ENCODE measurements at regions not wholly inside any gene's neighbourhood (a gene's known extent, or its start where the extent isn't known, plus 50 kb on each side); places are given as distances from the start of the nearest gene placed in this dataset.
"Not testable (repeated sequence)": the region's sequence is repeated elsewhere in the genome, so short reads cannot be mapped to it uniquely, and the experiment has no call there.

GRCh38 chr2:21332993-21333625 is 209.3 kb downstream of the TDRD15 start:
- DNase-seq (ENCODE audit: low read depth, low spot score): no peak

- DNase-seq (ENCODE audit: low read depth, low spot score): no peak
These were observed 209.9 kb downstream of the TDRD15 start for GRCh38 chr2:21333684-21334083.

DNA sequence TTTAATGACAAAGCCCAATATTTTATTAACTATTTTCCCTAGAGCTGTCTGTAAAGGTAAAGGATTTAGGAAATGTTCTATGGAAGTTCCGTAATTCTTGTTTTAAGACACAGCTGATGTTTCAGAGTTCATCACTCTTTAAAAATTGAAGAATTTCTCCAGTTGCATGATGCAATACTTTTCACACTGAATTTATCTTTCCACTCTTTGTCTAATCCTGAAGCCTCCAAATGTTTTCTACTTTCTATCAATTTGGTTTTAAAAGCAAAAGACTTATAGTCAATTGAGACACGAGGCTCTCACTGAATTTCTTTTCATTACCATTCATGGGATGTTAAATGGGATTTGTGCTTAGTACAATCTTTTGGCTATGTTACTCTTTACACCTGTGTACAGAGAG is 223.2 kb downstream of the TDRD15 start:
- DNase-seq (ENCODE audit: low read depth, low spot score): no peak

GRCh38 chr2:21353879-21354679 is 230.3 kb downstream of the TDRD15 start:
- no peak for DNase-seq (ENCODE audit: low read depth, low spot score)

DNA sequence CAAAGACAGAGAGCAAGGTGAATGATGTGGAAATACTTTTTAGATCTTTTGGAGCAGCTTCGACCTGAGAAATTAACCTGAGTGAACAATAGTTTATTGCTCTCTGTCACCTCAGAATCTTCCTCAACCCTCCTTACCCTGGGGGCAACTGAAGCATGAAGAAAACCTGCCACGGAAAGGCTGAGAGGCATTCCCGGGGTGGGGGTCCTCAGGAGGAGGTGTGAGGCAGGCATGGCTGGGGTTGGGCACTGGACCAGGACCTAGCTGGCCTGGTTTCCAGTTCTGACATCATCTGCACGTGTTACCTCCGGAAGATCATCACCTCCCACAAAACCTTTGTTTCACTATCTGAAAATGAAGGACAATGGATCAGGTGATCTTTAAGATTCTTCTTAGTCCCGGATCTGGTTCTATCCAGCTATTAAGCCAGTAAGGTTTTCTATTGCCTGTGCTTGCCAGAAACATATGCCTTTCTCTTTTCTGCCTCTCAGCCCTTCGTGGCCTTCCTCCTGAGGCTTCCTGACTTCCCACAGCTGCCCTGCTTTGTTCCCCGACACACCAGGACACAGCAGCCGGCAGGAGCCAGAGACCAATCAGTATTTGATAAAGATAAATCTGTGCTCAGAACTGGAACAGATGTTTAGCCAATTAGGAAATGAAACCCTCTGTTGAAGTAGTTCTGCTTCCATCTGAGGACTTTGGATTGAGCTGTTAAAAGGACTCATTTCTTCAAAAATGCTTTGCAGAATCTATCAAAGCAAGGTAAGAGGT is 232.5 kb downstream of the TDRD15 start:
- peak; percentile 9 for DNase-seq (ENCODE audit: low read depth, low spot score)

GRCh38 chr2:21356857-21357255 is 233.1 kb downstream of the TDRD15 start:
- no peak for DNase-seq (ENCODE audit: low read depth, low spot score)

- DNase-seq (ENCODE audit: low read depth, low spot score): no peak
These were observed 235.2 kb downstream of the TDRD15 start for GRCh38 chr2:21358976-21359375.

DNA sequence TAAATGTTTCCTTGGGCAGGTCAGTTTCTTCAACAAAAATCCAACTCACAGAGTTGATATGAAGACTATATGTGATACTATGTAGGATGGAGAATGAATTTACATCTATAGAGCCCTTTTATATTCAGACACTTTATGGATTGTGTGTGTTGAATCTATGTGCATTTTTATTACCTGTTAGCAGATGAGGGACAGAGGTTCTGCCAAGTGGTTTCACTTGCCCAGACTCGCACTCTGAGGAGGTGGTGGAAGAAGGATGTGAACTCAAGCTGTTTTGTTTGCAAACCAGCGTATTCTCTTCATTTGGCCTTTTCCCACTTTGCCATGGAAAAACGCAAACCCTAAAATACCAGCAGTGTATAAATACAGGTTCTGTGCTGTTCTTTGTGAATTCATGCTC is 237.6 kb downstream of the TDRD15 start:
- no peak for DNase-seq (ENCODE audit: low read depth, low spot score)

DNA sequence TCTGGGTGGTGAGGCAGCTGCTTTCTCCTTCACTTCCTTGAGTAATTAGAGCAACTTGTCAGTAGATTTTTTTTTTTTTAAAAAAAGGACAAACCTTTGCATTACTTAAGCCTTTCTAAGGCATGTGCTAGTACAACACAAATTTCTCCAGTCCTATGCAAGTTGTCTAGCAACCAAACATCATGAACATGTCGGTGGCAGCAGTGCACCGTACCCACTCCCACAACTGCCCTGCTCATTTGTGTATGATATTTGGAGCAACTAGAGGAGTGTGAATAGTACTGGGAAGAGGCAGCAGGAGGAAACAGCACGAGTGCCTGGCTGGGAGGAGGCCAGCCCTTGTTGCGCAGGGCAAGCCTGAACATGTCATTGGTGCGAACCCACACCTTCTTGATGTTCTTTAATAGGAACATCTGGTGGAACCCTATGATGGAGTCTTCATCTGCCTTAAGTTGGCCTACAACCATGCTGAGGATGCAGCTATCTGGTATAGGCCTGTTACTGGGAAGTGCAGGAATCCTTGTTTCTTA is 238.3 kb downstream of the TDRD15 start:
- DNase-seq (ENCODE audit: low read depth, low spot score): no peak

- DNase-seq (ENCODE audit: low read depth, low spot score): no peak
These were observed 239.6 kb downstream of the TDRD15 start for GRCh38 chr2:21363364-21363763.

DNA sequence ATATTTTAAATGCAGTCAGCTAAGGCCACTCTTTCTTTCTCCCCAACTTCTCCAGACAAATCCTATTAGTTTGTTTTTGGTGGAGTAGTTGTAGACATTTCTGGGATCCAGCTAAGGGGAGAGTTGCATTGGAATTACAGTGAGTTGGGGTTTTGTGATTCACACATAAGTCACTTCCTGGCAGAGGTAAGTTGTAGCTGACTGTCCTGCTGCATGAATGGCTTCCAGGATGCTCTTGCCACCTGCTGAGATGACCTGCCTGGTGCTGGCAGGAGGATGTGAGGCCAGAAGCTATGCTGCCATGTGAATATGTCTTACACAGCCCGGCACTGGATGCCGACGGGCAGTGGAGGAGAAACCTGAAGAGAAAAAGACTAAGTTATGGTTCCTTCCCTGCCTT is 243.7 kb downstream of the TDRD15 start:
- DNase-seq (ENCODE audit: low read depth, low spot score): no peak

DNA sequence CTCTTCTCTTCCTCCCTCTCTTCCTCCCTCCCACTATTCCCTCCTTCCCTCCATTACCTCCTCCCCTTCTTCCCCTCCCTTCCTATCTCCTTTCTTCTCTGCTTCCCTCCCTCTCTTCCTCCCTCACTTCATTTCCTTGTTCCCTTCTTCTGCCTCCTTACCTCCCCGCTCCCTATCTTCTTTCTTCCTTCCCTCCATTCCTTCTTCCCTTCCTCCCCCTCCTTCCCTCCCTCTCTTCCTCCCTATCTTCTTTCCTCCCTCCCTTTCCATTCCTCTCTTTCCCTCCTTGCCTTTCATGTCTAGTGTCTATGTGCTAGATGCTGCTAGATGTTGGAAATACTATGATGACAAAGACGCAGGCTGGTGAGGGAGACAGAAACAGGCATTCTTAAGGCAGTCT is 246.0 kb downstream of the TDRD15 start:
- DNase-seq (ENCODE audit: low read depth, low spot score): no peak

- DNase-seq (ENCODE audit: low read depth, low spot score): no peak
These were observed 247.8 kb downstream of the TDRD15 start for GRCh38 chr2:21371499-21372003.

- peak; percentile 39 for DNase-seq (ENCODE audit: low read depth, low spot score)
These were observed 248.9 kb downstream of the TDRD15 start for GRCh38 chr2:21372654-21373053.

DNA sequence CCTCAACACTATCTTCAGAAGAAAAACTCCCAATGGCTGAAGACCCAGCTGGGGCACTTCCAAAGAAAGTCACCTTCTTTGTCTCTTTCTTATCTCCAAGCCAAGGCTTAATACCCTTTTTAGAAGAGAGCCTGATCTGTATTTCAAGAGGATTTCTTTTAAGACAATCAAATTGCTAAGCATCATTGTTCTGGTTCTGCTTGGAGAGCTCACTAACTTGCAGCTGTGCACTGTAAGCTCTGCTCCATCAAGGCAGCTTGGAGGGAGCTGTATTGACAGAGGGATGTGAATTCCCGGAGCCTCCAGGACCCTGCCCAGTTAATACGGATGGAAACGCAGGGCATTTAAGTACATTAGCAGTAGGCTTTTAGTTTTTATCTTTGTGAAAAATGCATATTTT is 253.1 kb downstream of the TDRD15 start:
- DNase-seq (ENCODE audit: low read depth, low spot score): no peak

GRCh38 chr2:21379140-21379539 is 255.4 kb downstream of the TDRD15 start:
- no peak for DNase-seq (ENCODE audit: low read depth, low spot score)

DNA sequence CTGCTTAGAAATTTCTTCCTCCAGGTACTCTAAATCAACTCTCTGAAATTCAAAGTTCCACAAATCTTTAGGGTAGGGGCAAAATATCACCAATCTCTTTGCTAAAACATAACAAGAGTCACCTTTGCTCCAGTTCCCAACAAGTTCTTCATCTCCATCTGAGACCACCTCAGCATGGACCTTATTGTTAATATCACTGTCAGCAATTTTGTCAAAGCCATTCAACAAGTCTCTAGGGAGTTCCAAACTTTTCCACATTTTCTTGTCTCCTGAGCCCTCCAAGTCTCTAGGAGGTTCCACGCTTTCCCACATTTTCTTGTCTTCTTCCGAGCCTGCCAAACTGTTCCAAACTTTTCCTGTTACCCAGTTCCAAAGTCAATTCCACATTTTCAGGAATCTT is 255.9 kb downstream of the TDRD15 start:
- DNase-seq (ENCODE audit: low read depth, low spot score): not testable (repeated sequence)

- DNase-seq (ENCODE audit: low read depth, low spot score): no peak
These were observed 257.7 kb downstream of the TDRD15 start for GRCh38 chr2:21381421-21381820.

GRCh38 chr2:21382701-21383520 is 259.1 kb downstream of the TDRD15 start:
- no peak for DNase-seq (ENCODE audit: low read depth, low spot score)

DNA sequence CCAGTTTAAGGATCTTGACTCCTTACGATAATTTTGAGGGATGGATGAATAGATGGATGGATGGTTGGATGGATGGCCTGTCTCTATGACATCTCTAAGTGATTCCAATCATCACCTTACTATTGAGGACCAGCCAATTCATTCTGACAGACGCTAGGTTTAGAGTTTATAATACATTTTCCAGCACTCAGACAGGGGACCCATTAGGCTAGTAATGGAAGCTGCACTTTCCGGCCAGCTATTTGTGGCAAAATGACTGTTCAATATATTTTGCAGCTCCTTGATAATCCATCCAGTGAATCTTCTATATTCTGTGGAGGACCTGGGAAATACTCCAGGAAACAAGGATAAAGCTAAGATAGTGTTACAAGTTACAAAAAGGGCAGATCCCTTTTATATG is 262.9 kb downstream of the TDRD15 start:
- DNase-seq (ENCODE audit: low read depth, low spot score): no peak

DNA sequence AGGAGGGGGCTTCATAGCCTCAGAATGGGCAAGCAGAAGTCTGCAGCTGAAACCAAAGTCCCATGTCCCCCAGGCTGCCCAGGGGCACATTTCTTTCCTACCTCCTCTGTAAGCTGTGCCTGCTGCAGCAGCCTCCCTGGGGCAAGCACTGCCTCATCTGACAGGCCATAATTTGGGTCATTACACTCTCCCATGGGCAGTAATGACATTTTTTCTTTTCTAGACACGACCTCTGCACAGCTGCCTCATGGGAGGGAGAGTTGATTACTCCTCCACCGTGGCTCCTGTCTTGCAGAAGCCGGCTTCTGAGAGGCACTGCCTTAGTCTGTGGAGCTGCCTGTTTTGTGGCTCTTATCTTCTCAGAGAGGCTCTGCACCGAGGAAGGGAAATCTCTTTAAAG is 268.9 kb downstream of the TDRD15 start:
- DNase-seq (ENCODE audit: low read depth, low spot score): peak; percentile 41

All from ELF-1 (cell line).